ENCODE measurements at regions not wholly inside any gene's neighbourhood (a gene's known extent, or its start where the extent isn't known, plus 50 kb on each side); places are given as distances from the start of the nearest gene placed in this dataset.

GRCh38 chr20:54860716-54861115, 385.3 kb downstream of the DOK5 start (continued):
- TF ChIP-seq ZNF462 (CRISPR knock-in tag; IDR thresholded peaks at IDR 0.05) (no peak), ZNF114 (CRISPR knock-in tag; IDR thresholded peaks at IDR 0.05) (no peak), NANOG (IDR thresholded peaks at IDR 0.05; ENCODE audit: borderline replicate concordance) (no peak)

GRCh38 chr20:54856202-54856601, 380.8 kb downstream of the DOK5 start:
- Mint-ChIP-seq H3K36me3 (ENCODE audit: low read depth) (peaks cover 40% of the 10 kb centered on the region), H3K27me3 (ENCODE audit: insufficient read depth, low read depth, poor library complexity) (peaks cover 5% of the 10 kb centered on the region), H3K4me1 (no peaks in the 10 kb centered on the region), H3K4me3 (no peak overlapping the region), H3K9me3 (peaks cover 100% of the 10 kb centered on the region), H3K27ac (no peak overlapping the region)
- no peak for DNase-seq (ENCODE audit: low spot score)
- no peaks in the 10 kb centered on the region for H3K9me2 ChIP-seq (ENCODE audit: insufficient read depth)
- no peaks in the 10 kb centered on the region for H3K4me1 ChIP-seq (ENCODE audit: insufficient read depth)
- H3K36me3 ChIP-seq (ENCODE audit: insufficient read depth) = peaks cover 9% of the 10 kb centered on the region; the same call in 1 of the 2 replicates
- H3K4me3 ChIP-seq = no peak overlapping the region
- H3K4me2 ChIP-seq = no peak overlapping the region
- H4K20me1 ChIP-seq (replicated peaks; ENCODE audit: insufficient read depth) = no peaks in the 10 kb centered on the region
- no peaks in the 10 kb centered on the region for H3K27me3 ChIP-seq (ENCODE audit: insufficient read depth)
- H2AFZ ChIP-seq = no peak overlapping the region
- no peaks in the 10 kb centered on the region for H3K79me2 ChIP-seq (replicated peaks; ENCODE audit: insufficient read depth)
- no peak for ATAC-seq
- no peaks in the 10 kb centered on the region for H3F3A ChIP-seq (replicated peaks; ENCODE audit: low read depth)
- H3K27ac ChIP-seq (ENCODE audit: low read depth) = no peak overlapping the region
- TF ChIP-seq STAT1 (IDR thresholded peaks at IDR 0.05; ENCODE audit: unreplicated experiment) = no peak
- TF ChIP-seq CREB1 (CRISPR knock-in tag; IDR thresholded peaks at IDR 0.05; ENCODE audit: low read depth) = no peak
- no peak for TF ChIP-seq ZNF331 (CRISPR knock-in tag; IDR thresholded peaks at IDR 0.05; ENCODE audit: low read depth)
- no peak for TF ChIP-seq POLR2AphosphoS5 (IDR thresholded peaks at IDR 0.05; ENCODE audit: low read depth)
- TF ChIP-seq ZNF114 (CRISPR knock-in tag; IDR thresholded peaks at IDR 0.05) = no peak
- no peak for TF ChIP-seq REST (IDR thresholded peaks at IDR 0.05; ENCODE audit: unreplicated experiment)
- TF ChIP-seq NANOG (IDR thresholded peaks at IDR 0.05; ENCODE audit: borderline replicate concordance) = no peak

All from GM23338 (cell line).